Daoy (cell line): ENCODE measurements at regions not wholly inside any gene's neighbourhood (a gene's known extent, or its start where the extent isn't known, plus 50 kb on each side); places are given as distances from the start of the nearest gene placed in this dataset.
"Not testable (repeated sequence)": the region's sequence is repeated elsewhere in the genome, so short reads cannot be mapped to it uniquely, and the experiment has no call there.

Source experiments
- DNase-seq: peaks from one replicate; pipeline ENCODE4 v3.0.0-alpha.2; 2015; ENCODE audit warnings: low read depth

DNA sequence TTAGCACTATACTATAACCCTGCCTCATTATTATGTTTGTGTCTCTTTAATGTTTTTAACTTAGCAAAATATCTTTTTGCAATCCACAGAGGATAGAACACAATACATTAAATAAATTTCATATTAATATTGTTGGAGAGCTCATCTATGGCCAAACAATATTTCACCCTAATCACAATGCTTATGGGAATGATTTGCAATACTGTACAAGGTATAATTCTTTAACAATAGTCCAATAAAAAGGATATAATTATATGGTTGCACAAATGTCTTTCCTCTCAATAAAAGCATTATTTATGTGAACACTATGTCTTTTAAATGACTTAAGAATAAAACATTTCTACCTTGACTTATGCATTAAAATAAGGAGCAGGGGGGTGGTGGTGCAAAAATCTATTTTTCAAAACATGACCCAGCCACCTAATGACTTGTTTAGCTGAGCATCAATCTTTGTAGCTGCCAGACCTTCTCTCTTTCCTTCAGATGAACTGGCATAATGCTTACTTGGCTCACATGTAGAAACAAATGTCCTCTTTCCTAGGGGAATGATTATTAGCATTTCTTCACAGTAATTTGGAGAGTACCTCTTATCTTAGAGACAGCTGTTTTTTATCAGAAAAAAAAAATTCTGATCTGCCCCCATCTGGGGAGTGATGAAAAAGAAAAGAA lies 1933.6 kb upstream of the LRRTM1 start:
- DNase-seq, result no peak

DNA sequence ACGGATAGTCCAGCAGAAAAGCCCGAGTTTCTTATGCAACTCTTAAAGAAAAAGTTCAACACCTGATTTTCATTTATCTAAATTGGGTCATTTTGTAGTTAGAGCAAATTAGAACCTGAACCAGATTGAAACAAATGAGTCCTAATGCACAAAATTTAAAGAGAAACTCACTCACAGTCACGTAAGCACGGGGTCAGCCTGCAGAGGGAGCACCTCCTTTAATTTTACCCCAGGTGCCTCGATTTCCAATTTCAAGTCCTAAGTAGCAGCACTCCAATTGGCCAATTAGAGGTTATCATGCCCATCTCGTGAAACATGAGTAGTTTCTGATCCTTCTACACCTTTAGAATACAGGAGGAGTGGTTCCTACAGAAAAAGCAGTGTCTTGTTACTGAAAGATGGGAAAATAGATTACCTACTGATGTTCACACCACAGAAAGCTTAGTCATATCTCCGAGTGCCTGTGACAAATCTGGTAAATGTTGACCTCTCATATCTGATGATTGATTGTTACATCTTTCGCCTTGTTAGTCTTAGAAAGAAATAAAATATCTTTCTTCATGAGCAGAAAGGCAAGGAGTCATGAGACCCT lies 1929.8 kb upstream of the LRRTM1 start:
- no peak for DNase-seq

DNA sequence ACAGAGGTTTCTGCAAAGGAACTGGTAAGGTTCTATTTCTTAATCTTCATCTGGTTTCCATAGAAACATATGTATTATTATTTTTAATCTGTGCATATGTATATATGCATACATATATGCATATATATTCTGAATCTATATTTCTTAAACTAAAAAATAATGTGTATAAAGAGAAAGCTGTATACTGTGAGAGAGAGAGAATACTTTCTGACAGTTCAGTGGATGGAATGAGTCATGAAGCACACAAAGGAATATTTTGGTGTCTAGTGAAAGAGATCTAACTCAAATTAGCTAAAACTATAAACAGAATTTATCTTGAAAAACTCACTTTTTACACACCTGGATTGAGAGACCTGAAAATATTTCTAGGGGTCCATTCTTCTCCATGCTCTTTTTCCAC lies 1929.3 kb upstream of the LRRTM1 start:
- DNase-seq, result no peak

DNA sequence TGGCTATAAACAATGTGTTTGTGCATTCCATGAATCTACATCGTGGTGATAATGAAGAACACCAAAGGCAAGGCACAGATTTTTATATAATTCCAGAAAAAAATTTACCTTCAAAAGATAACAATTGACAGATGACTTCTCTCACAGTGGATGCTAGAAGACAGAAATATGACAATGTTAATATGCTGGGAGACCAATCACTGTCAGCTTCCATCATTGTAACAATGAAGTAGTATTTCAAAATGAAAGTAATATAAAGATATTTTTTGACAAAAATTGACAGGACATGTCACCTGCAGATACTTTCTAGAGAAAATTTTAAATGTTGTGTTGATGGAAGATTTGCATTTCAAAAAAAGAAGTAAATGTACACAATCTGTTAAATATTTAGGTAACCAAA lies 1925.9 kb upstream of the LRRTM1 start:
- no peak for DNase-seq

DNA sequence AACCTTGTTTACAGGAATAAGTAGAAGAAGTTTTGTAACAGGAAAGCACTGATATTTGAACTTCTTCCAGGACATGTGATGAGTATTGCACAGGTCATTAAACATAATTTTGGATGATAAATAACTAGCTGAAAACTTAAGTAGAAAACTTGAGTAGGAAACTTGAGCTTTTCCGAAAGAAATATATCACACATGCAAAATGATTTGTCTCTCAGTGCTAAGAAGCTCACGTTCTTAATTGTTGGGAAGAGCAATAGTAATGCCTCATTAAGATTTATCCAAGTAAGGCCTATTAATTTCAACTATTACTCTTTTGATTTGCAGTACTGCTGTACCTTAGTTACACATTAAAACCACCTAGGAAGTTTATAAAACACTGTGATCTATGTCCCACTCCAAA lies 1921.9 kb upstream of the LRRTM1 start:
- DNase-seq, result no peak

DNA sequence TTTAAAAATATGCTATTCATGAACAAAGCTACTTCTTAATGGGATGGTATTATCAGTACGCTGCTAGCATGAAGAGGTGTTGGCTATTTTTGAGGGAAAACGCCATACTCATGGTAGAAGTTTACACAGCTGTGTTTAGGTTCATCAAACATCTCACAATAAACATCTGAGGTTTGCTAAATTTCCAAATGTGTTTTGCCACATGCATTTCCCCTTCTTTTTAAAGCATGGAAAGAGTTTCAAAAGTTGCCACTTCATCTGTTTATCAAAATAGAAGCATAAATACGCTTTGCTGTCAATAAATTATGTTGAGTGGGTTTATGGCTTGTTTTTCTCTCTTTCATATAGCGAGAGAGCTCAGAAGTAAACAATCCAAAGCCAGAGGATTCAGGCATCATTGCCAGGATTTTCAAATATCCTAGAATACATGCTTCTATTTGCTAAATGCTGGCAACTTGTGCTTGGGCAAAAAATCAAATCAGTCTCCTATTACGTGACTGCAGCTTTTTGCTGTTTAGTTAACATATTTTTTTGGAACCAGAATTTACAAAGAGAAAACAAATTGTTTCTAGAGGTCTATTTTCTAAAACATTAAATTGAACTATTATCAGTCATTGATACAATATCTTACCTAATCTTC lies 1919.9 kb upstream of the LRRTM1 start:
- no peak for DNase-seq

DNA sequence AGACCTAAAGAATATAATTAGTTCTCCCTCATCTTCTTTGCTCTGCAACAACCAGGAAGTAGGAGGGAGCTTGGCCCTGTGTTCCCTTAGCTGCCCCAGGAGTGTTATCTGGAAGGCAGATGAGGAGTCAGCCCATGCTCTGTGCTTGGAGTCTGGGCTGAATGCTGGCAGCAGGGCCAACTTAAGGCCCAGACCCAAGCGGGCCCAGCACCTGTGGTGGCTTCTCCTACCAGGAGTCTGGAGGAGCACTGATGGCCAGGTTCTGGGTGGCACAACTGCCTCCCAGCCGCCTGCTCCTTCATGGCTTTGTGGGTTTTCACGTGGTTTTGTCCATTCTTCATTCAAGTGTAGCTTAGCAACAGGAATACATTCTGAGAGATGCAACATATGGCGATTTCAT lies 1910.7 kb upstream of the LRRTM1 start:
- DNase-seq, result no peak

DNA sequence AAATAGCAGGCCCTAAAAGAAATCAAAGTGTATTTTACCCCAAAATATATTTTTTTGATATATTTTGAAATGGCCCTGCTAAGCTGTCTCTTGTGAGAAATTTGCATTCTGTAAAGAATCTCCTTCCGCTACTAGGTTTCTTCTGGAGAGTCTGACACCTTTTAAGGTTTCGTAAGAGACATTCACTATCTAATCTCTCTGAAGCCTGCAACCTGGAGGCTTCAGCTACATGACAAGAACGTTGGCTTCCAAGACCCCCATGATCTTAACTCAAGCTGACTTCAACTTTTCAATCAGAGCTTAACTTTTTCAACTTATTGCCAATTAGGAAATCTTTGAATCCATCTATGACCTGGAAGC lies 1894.9 kb upstream of the LRRTM1 start:
- DNase-seq, result no peak

DNA sequence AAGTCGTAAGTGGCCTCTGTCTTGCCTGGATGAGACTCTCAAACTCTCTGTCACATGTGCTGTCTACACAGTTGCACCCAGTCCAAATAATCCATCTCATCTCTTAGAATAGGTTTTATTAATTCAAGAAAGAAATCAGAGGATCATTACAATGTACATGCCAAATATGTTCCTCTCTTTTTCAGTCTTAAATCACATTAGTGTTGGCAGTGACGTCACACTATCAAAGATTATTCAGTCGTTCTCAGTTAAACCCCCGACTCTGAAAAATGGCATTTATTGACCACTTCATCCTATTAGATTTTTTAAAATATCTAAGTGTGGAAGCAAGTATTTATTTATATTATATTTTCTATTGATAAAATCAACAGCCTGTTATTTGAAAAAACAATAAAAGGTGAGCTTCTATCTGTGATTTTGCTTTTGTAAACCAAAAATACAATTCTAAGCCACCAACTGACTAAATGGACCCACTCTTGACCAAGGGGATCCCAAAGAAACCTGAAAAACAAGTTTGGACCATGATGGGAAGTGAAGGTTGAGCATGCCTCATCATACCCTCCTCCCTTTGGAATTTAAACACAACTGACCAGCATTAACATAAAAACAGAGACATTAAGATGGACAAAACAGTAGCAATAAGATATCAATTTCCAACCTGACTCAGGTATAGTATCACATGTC lies 1894.4 kb upstream of the LRRTM1 start:
- no peak for DNase-seq

DNA sequence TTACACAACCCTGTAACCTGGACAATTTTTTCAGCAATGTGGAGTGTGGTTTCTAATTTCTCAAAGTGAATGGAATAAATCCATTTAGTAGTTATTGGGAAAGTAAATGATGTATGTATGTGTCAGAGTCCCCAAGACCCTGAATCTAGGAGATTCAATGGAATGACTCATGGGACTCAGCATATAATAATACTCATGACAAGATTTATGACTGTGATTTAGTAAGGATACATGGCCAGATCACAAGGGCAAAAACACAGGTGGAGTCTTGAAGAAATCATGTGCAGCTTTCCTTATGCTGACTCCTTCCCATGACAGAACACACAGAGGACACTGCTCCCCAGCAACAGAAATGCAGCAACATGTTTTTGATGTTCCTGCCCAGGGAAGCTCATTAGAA lies 1877.7 kb upstream of the LRRTM1 start:
- no peak for DNase-seq

DNA sequence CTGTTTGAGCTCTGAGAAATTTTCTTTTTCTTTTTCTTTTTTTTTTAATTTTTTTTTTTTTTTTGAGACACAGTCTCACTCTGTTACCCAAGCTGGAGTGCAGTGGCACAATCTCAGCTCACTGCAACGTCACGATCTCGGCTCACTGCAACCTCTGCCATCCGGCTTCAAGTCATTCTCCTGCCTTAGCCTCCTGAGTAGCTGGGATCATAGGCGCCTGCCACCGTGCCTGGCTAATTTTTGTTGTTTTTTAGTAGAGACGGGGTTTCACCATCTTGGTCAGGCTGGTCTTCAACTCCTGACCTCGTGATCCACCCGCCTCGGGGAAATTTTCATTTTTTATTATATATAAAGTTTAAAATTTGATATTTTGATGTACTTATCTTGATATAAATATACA lies 1870.7 kb upstream of the LRRTM1 start:
- DNase-seq, result not testable (repeated sequence)

DNA sequence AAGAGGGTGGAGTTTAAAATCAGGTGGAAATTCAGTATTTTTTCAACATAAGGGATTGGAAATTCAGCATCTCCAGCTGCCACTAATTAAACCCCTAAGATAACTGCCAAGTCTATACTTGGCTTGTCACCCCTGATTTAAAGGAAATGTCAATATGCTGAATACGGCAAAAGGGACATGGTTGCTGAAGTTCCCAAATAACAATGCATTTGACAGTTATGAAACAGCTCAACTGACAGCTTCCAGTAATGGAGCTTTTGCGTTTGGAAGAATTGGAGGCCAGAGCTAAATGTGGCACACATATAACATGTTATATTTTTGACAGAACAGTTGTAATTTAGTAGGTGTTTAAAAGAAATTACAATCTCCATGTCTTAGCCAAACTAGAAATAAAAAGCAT lies 1867.9 kb upstream of the LRRTM1 start:
- no peak for DNase-seq

DNA sequence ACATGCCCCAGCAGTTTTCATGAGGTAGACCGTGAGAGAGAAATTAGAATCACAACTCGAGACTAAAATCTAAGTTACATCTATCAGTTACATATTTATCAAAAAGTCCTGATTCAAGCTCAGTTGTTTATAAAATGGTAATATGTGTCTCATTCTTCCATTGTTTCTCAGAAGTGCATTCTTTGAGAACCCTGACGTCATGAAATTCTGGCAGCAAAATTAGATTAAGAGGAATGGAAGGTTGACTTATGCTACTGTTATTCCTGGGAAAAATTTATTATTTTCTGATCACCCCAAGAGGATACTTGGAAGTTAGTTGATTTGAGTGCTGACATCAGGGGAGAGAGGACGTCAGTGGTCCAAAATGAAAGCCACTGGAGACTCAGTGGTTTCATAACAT lies 1864.8 kb upstream of the LRRTM1 start:
- DNase-seq, result no peak

DNA sequence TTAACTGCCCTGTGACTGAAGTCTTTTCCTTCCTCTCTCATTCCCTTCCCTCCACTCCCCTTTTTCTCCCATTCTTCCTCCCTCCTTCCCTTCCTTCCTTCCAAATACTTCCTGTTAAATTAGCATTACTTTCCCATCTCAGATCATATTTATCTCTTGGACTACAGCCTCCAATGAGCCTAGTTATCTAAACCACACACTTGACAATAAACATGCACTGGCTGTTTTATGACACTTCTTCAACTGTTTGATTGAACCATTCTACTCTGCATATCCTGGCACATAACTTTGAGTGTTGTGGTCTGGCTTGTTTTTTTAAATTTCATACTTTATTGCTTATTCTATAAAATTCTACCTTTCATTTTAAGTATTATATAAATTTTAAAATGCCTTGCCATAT lies 1860.8 kb upstream of the LRRTM1 start:
- DNase-seq, result no peak

DNA sequence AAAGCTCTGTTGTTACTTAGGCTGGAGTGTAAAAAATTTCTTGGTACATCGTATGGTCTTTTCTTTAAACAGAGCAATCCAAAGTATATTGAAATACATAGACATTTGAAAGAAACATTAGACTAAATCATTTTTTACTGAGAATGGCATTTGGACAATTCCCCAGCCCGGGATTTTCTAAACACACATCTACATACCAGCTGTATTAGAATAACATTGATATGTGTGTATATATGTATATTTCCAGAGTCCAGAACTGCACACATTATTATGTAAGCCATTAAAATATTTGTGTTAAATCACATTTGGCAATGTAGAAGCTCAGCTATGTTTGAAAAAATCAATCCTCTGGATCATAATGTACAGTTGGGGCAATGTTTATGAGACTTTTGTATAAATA lies 1853.6 kb upstream of the LRRTM1 start:
- no peak for DNase-seq

DNA sequence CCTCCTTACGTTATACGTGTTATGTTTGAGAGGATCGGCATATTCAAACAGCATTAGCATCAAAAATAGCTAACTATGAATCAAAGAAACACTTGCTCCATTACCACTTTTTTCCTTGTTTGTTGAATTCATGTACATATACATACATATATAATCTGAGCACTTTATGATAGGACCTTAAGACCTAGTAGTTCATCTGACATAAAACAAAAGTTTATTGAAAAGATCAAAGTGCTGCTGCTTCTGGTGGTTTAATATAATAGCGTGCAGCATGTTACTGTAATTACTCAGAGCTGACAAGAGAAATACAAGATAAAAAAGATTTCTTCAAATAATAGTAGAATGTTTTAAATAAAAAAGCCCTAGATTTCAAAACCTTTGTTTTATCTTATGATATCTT lies 1850.9 kb upstream of the LRRTM1 start:
- no peak for DNase-seq

DNA sequence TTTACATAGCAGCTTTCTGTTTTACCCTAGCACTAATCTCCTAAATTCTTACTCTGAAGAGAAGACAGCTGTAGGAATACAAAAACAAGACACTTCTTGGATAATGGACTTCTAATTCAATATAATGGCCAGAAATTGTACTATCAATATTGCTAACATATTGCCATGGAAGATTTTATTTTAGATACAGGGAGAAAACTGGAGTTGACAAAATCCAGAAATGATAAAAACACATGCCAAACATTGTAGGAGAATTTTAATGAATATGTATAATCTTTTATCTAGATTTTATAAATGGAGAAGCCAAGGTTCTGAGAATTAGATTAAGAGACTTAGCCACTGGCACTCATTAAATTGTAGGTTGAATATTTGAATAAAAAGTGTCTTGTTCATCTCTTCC lies 1838.8 kb upstream of the LRRTM1 start:
- DNase-seq, result no peak

DNA sequence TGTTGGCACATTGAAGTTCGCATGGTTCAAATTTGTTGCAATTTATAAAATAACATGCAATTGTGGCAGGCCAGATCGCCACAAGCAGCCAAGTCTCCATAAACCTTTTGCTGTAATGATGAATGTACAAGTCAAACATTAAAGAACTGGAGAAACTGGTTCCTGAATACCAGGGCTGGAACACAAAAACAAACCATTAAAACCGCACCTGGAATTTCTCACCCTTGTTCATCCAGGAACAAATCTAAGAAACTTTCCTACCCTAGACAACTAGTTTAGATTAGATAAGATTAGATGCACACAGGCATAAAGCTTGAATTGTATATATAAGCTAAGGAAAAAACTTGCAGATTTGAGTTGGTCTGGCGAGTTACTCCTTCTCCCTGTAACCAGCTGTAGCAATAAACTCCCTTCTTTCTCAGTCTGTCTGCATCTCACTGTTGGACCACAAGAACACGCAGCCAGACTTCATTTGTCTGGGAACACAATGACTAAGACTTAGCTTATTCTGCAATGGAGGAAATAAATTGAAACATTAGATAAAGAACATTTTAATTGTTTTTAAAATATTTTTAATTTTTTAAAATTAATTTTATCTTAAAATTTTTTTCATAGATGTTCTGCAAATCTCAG lies 1835.5 kb upstream of the LRRTM1 start:
- DNase-seq, result no peak

DNA sequence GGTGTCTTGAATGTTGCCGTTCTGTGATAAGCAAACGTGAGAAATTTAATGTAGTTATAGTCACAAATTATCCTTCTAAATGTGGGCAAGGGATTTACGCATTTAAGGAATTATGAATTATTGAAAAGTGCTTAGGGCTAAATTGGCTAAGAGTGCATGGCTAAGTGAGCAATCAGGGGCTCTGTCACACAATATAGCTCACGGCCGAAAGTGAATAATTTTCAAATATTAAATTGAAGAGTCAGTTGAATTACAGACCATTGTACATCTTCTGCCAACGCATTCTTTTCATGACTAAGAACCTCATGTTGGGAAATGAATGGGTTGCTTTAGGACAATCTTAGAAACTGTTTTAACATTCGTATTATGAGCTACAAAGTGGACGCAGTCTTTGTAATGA lies 1832.9 kb upstream of the LRRTM1 start:
- no peak for DNase-seq

DNA sequence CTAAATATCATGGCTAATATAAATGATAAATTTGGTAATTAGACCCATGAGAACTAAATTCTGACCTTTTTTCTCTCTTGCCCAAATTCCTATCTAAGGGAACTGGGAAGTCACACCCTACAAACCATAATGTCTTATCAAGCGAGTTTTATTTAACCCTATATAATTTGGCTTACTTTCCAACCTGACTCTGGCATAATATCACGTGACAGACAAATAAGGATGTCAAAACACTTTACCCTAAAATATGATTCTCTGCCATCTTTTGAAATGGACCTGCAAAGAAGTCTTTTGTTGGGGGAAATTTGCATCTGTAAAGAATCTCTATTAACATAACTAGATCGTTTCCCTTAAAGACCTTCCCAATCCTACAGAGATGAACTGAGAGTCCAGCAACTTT lies 1823.5 kb upstream of the LRRTM1 start:
- no peak for DNase-seq

DNA sequence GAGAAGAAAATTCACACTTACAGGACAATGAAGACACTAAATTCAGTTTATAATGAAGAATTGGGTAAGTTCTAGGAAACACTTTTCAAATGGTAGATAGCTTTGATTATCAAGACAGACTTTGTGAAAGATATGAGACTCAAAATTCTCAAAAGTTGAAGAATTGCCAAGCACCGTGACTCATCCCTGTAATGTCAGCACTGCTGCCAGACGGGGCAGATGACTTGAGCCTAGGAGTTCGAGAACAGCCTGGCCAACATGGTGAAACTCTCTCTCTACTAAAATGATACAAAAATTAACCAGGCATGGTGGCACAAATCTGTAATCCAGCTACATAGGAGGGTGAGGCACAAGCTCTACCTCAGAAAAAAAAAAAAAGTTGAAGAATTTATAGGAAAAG lies 1820.1 kb upstream of the LRRTM1 start:
- no peak for DNase-seq

DNA sequence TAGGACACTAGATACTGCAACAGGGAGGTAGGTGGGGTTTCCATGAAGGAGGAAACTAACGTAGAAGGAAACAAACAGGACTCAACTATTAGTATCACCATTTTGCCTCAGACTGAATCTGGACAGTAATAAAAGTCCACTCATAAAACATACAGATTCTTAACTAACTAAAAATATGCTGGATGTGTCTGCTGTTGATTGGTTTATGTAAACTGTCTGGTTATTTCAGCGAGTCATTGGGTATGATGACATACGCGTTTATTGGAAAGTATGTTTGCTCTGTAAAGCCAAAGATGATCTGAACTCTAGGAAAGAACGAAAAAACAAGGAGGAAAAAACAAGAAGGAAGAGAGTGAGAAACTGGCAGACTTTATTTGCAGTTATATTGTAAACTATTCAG lies 1816.1 kb upstream of the LRRTM1 start:
- DNase-seq, result no peak

DNA sequence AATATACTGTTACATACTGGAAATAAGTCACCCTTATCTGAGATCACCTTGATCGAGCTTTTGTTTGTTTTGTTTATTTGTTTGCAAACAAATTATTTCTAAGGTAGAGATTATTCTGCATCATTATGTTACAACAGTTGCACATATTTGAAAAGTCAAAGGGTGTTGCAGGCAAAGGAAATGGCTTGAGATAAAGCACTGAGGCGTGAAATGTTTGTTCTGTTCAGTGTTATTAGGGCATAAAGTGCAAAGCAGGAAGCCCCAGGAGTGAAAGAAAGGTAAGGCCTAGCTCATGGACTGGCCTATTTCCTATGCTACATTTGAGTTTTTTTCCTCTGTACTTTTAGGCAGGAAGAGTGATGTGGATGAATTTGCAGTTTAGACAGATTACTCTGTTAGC lies 1815.6 kb upstream of the LRRTM1 start:
- no peak for DNase-seq
